HEK293 (cell line): ENCODE measurements at regions not wholly inside any gene's neighbourhood (a gene's known extent, or its start where the extent isn't known, plus 50 kb on each side); places are given as distances from the start of the nearest gene placed in this dataset.

ENCODE experiments used
- CTCF ChIA-PET: fragments of 350-600 bp; formaldehyde crosslinking; extraction: SDS; loops from one replicate; lab custom pipeline; 2021; ENCODE audit warnings: antibody characterized with exemption; lab: Yijun Ruan, JAX
- POLR2A ChIA-PET: fragments of 300-600 bp; formaldehyde crosslinking; extraction: SDS; loops from one replicate; lab custom pipeline; 2020; ENCODE audit warnings: antibody characterized with exemption, inconsistent platforms; lab: Yijun Ruan, JAX
- H3K27ac ChIP-seq: fragments of 200-500 bp; sonication (Bioruptor generic); 2 replicates; pipeline ENCODE4 v1.5.1; 2014; ENCODE audit warnings: low read depth, low read length, control low read depth, inconsistent platforms; ENCODE audit errors: extremely low read depth
- H3K36me3 ChIP-seq, 2 experiments: fragments of 200-500 bp in 1 of 2; sonication (Bioruptor generic) in 1 of 2; 1 replicate in 1 of 2; 2 replicates in 1 of 2; pipeline ENCODE4 v1.5.1; 2014 to 2017; ENCODE audit warnings: inconsistent platforms in 2 of 2, low read length in 2 of 2; ENCODE audit not compliant: control insufficient read depth in 2 of 2, insufficient read depth in 1 of 2
- H3K4me1 ChIP-seq: fragments of 200-500 bp; sonication (Bioruptor generic); 2 replicates; pipeline ENCODE4 v1.5.1; 2014; ENCODE audit warnings: mild to moderate bottlenecking, low read length, inconsistent platforms; ENCODE audit not compliant: control insufficient read depth, insufficient read depth
- H3K4me3 ChIP-seq: 2 replicates; pipeline ENCODE4 v1.5.1; 2011; ENCODE audit warnings: low read depth, mild to moderate bottlenecking, control low read depth, low read length, moderate library complexity
- H3K9me3 ChIP-seq: fragments of 200-500 bp; sonication (Bioruptor generic); 2 replicates; pipeline ENCODE4 v1.5.1; 2014; ENCODE audit warnings: low read depth, low read length, inconsistent platforms; ENCODE audit not compliant: control insufficient read depth, insufficient read depth
- YY1 ChIP-seq: fragments of 450-650 bp; formaldehyde crosslinking; IDR thresholded peaks from 2 replicates; pipeline ENCODE4 v1.5.1; 2018; ENCODE audit warnings: missing biosample characterization, missing genetic modification characterization
- ZBTB48 ChIP-seq: fragments of 450-650 bp; formaldehyde crosslinking; IDR thresholded peaks from 2 replicates; pipeline ENCODE4 v1.5.1; 2016; ENCODE audit warnings: missing biosample characterization, missing genetic modification characterization
- ZFP37 ChIP-seq: fragments of 450-650 bp; formaldehyde crosslinking; IDR thresholded peaks from 2 replicates; pipeline ENCODE4 v1.5.1; 2016; ENCODE audit warnings: missing biosample characterization, missing genetic modification characterization
- ZFP41 ChIP-seq: fragments of 450-650 bp; formaldehyde crosslinking; IDR thresholded peaks from 2 replicates; pipeline ENCODE4 v1.5.1; 2016; ENCODE audit warnings: missing biosample characterization, missing genetic modification characterization, borderline replicate concordance
- ZIC2 ChIP-seq: fragments of 450-650 bp; formaldehyde crosslinking; IDR thresholded peaks from 2 replicates; pipeline ENCODE4 v1.5.1; 2016; ENCODE audit warnings: missing biosample characterization, missing genetic modification characterization
- ZNF10 ChIP-seq: fragments of 450-650 bp; formaldehyde crosslinking; IDR thresholded peaks from 2 replicates; pipeline ENCODE4 v1.5.1; 2017; ENCODE audit warnings: missing biosample characterization, missing genetic modification characterization
- ZNF155 ChIP-seq: fragments of 450-650 bp; formaldehyde crosslinking; IDR thresholded peaks from 2 replicates; pipeline ENCODE4 v1.5.1; 2016; ENCODE audit warnings: missing biosample characterization, missing genetic modification characterization
- ZNF19 ChIP-seq: fragments of 450-650 bp; formaldehyde crosslinking; IDR thresholded peaks from 2 replicates; pipeline ENCODE4; 2016; ENCODE audit warnings: missing biosample characterization, missing genetic modification characterization, low read depth
- ZNF2 ChIP-seq: fragments of 450-650 bp; formaldehyde crosslinking; IDR thresholded peaks from 2 replicates; pipeline ENCODE4 v1.5.1; 2016; ENCODE audit warnings: missing biosample characterization, missing genetic modification characterization
- ZNF239 ChIP-seq: fragments of 450-650 bp; formaldehyde crosslinking; IDR thresholded peaks from 2 replicates; pipeline ENCODE4 v1.5.1; 2016; ENCODE audit warnings: missing biosample characterization, missing genetic modification characterization
- ZNF423 ChIP-seq: fragments of 450-650 bp; formaldehyde crosslinking; IDR thresholded peaks from 2 replicates; pipeline ENCODE4 v1.5.1; 2016; ENCODE audit warnings: missing biosample characterization, missing genetic modification characterization
- ZNF473 ChIP-seq: fragments of 450-650 bp; formaldehyde crosslinking; IDR thresholded peaks from 2 replicates; pipeline ENCODE4 v1.5.1; 2017; ENCODE audit warnings: missing biosample characterization, missing genetic modification characterization
- ZNF629 ChIP-seq: fragments of 450-650 bp; formaldehyde crosslinking; IDR thresholded peaks from 2 replicates; pipeline ENCODE4 v1.5.1; 2017; ENCODE audit warnings: missing biosample characterization, missing genetic modification characterization
- TF ChIP-seq, protein P1 (sequence below): fragments of 450-650 bp; formaldehyde crosslinking; conservative IDR thresholded peaks from 2 replicates; pipeline ENCODE4 v1.5.1; 2016; ENCODE audit warnings: low read depth, missing biosample characterization, missing genetic modification characterization
- TF ChIP-seq, protein P2 (sequence below): fragments of 450-650 bp; formaldehyde crosslinking; IDR thresholded peaks from 2 replicates; pipeline ENCODE4 v1.5.1; 2016; ENCODE audit warnings: missing biosample characterization, missing genetic modification characterization
- TF ChIP-seq, protein P3 (sequence below): fragments of 450-650 bp; formaldehyde crosslinking; optimal IDR thresholded peaks from 2 replicates; pipeline ENCODE3; 2016; ENCODE audit warnings: missing biosample characterization, mild to moderate bottlenecking, missing genetic modification characterization

GRCh38 chr4:111755571-111755970 lies 389.7 kb upstream of the FAM241A start (continued):
- TF ChIP-seq, protein P1, sequence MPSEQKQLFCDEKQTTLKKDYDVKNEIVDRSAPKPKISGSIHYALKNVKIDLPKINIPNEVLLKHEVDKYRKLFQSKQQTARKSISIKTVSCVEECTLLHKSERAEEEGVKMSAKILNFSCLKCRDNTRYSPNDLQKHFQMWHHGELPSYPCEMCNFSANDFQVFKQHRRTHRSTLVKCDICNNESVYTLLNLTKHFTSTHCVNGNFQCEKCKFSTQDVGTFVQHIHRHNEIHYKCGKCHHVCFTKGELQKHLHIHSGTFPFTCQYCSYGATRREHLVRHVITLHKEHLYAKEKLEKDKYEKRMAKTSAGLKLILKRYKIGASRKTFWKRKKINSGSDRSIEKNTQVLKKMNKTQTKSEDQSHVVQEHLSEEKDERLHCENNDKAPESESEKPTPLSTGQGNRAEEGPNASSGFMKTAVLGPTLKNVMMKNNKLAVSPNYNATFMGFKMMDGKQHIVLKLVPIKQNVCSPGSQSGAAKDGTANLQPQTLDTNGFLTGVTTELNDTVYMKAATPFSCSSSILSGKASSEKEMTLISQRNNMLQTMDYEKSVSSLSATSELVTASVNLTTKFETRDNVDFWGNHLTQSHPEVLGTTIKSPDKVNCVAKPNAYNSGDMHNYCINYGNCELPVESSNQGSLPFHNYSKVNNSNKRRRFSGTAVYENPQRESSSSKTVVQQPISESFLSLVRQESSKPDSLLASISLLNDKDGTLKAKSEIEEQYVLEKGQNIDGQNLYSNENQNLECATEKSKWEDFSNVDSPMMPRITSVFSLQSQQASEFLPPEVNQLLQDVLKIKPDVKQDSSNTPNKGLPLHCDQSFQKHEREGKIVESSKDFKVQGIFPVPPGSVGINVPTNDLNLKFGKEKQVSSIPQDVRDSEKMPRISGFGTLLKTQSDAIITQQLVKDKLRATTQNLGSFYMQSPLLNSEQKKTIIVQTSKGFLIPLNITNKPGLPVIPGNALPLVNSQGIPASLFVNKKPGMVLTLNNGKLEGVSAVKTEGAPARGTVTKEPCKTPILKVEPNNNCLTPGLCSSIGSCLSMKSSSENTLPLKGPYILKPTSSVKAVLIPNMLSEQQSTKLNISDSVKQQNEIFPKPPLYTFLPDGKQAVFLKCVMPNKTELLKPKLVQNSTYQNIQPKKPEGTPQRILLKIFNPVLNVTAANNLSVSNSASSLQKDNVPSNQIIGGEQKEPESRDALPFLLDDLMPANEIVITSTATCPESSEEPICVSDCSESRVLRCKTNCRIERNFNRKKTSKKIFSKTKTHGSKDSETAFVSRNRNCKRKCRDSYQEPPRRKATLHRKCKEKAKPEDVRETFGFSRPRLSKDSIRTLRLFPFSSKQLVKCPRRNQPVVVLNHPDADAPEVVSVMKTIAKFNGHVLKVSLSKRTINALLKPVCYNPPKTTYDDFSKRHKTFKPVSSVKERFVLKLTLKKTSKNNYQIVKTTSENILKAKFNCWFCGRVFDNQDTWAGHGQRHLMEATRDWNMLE, result no peak
- no peak for TF ChIP-seq ZNF2 (tag by site-specific recombination)
- TF ChIP-seq ZFP37 (tag by site-specific recombination), result no peak
- no peak for TF ChIP-seq ZNF629 (tag by site-specific recombination)

DNA sequence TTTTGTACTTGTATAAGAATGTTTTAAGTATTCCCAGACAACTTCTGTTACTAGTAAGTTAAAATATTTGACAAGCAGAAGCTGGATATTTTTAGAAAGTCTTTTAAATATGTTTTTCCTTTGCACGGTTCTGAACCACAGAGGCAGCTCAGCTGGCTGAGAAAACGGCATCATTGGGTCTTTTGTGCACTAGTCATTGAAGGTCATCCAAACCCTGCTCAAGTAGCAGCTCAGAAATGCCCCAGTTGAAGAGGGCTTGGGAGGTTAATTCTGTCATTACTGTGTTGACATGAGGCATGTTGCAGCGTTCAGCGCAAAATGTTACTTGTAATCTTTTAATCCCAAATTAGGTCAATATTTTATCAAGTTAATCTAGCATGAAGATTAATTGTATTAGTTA lies 383.7 kb upstream of the FAM241A start:
- POLR2A ChIA-PET, result no interaction called here
- H3K9me3 ChIP-seq, result no peaks in the 10 kb centered on the region
- no peaks in the 10 kb centered on the region for H3K36me3 ChIP-seq
- no peak overlapping the region for H3K27ac ChIP-seq
- no peaks in the 10 kb centered on the region for H3K4me1 ChIP-seq
- no peak overlapping the region for H3K4me3 ChIP-seq
- no peak for TF ChIP-seq ZNF19 (tag by site-specific recombination)
- CTCF ChIA-PET, result interaction anchor here (0.7 kb wide), 1 partner anchor 158 kb away, joined by 3 read pairs; no protein-coding TSS in a partner anchor

GRCh38 chr4:111770514-111770913 lies 374.7 kb upstream of the FAM241A start:
- ChIA-PET POLR2A (no interaction called here), CTCF (interaction anchor here (0.9 kb wide), 1 partner anchor 9 kb away, joined by 5 read pairs; no protein-coding TSS in a partner anchor)
- no peaks in the 10 kb centered on the region for H3K36me3 ChIP-seq
- no peaks in the 10 kb centered on the region for H3K9me3 ChIP-seq
- TF ChIP-seq ZNF10 (tag by site-specific recombination) (no peak), ZIC2 (tag by site-specific recombination) (no peak), YY1 (no peak), ZNF155 (tag by site-specific recombination) (no peak), ZBTB48 (tag by site-specific recombination) (no peak), ZNF473 (tag by site-specific recombination) (no peak), ZFP41 (tag by site-specific recombination) (no peak), ZNF423 (no peak), ZNF239 (tag by site-specific recombination) (no peak)
- TF ChIP-seq, protein P2, sequence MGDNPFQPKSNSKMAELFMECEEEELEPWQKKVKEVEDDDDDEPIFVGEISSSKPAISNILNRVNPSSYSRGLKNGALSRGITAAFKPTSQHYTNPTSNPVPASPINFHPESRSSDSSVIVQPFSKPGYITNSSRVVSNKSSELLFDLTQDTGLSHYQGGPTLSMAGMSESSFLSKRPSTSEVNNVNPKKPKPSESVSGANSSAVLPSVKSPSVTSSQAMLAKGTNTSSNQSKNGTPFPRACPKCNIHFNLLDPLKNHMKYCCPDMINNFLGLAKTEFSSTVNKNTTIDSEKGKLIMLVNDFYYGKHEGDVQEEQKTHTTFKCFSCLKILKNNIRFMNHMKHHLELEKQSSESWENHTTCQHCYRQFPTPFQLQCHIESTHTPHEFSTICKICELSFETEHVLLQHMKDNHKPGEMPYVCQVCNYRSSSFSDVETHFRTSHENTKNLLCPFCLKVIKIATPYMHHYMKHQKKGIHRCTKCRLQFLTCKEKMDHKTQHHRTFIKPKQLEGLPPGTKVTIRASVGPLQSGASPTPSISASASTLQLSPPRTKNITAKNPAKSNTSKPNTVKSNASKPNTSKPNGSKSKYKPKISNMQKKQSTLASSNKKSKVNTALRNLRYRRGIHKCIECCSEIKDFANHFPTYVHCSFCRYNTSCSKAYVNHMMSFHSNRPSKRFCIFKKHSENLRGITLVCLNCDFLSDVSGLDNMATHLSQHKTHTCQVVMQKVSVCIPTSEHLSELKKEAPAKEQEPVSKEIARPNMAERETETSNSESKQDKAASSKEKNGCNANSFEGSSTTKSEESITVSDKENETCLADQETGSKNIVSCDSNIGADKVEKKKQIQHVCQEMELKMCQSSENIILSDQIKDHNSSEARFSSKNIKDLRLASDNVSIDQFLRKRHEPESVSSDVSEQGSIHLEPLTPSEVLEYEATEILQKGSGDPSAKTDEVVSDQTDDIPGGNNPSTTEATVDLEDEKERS (tag by site-specific recombination), result no peak
- TF ChIP-seq, protein P3, sequence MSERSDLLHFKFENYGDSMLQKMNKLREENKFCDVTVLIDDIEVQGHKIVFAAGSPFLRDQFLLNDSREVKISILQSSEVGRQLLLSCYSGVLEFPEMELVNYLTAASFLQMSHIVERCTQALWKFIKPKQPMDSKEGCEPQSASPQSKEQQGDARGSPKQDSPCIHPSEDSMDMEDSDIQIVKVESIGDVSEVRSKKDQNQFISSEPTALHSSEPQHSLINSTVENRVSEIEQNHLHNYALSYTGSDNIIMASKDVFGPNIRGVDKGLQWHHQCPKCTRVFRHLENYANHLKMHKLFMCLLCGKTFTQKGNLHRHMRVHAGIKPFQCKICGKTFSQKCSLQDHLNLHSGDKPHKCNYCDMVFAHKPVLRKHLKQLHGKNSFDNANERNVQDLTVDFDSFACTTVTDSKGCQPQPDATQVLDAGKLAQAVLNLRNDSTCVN (tag by site-specific recombination), result no peak
- H3K27ac ChIP-seq, result no peak overlapping the region
- H3K4me1 ChIP-seq, result peaks cover 7% of the 10 kb centered on the region; the same call in 1 of the 2 replicates
- H3K4me3 ChIP-seq, result no peak overlapping the region
